ENCODE measurements at regions not wholly inside any gene's neighbourhood (a gene's known extent, or its start where the extent isn't known, plus 50 kb on each side); places are given as distances from the start of the nearest gene placed in this dataset.

DNA sequence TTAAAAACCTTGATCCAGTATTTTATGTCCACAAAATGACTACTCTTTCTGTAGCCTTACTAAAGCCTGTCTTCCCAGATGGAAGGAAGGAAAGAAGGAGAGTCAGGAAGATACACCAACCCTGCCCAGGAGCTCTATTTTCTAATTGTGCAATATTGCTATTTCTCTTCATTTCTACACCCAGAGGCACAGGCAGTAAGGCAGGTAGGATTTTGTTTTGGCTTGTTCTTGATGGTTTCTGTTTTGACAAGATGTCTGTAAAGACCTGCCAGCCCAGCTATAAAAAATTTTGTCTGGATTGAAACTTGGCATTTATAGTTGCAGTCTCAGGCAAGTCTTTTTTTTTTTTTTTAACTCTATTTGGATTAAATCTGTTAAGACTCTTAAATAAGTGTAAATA, 587.5 kb upstream of the ARID1B start:
- Mint-ChIP-seq H3K36me3 (ENCODE audit: low read depth) (no peaks in the 10 kb centered on the region; the same call in 2 of the 3 replicates), H3K27ac (no peak overlapping the region), H3K4me3 (no peak overlapping the region), H3K27me3 (ENCODE audit: insufficient read depth, low read depth, poor library complexity) (no peaks in the 10 kb centered on the region), H3K4me1 (peaks cover 15% of the 10 kb centered on the region), H3K9me3 (no peaks in the 10 kb centered on the region)
- no peaks in the 10 kb centered on the region; the same call in 1 of the 2 replicates for H3K36me3 ChIP-seq (ENCODE audit: insufficient read depth)
- no peak overlapping the region for H3K4me3 ChIP-seq
- no peaks in the 10 kb centered on the region for H3K79me2 ChIP-seq (replicated peaks; ENCODE audit: insufficient read depth)
- ATAC-seq (no peak), DNase-seq (ENCODE audit: low spot score) (no peak)
- H3K27me3 ChIP-seq (ENCODE audit: insufficient read depth): no peaks in the 10 kb centered on the region
- no peaks in the 10 kb centered on the region for H3F3A ChIP-seq (replicated peaks; ENCODE audit: low read depth)
- H4K20me1 ChIP-seq (replicated peaks; ENCODE audit: insufficient read depth): no peaks in the 10 kb centered on the region
- no peaks in the 10 kb centered on the region for H3K9me2 ChIP-seq (ENCODE audit: insufficient read depth)
- H2AFZ ChIP-seq: no peak overlapping the region
- no peak overlapping the region for H3K27ac ChIP-seq (ENCODE audit: low read depth)
- H3K4me2 ChIP-seq: no peak overlapping the region
- peaks cover 13% of the 10 kb centered on the region for H3K4me1 ChIP-seq (ENCODE audit: insufficient read depth)
- TF ChIP-seq POLR2AphosphoS5 (IDR thresholded peaks at IDR 0.05; ENCODE audit: low read depth) (no peak), CTCF (conservative IDR thresholded peaks at IDR 0.05; ENCODE audit: low read depth in 2 of 2) (no peak), CREB1 (CRISPR knock-in tag; IDR thresholded peaks at IDR 0.05; ENCODE audit: low read depth) (no peak), ZNF331 (CRISPR knock-in tag; IDR thresholded peaks at IDR 0.05; ENCODE audit: low read depth) (no peak), EZH2phosphoT487 (IDR thresholded peaks at IDR 0.05; ENCODE audit: unreplicated experiment) (no peak), NANOG (IDR thresholded peaks at IDR 0.05; ENCODE audit: borderline replicate concordance) (no peak)
- TF ChIP-seq, protein P1, sequence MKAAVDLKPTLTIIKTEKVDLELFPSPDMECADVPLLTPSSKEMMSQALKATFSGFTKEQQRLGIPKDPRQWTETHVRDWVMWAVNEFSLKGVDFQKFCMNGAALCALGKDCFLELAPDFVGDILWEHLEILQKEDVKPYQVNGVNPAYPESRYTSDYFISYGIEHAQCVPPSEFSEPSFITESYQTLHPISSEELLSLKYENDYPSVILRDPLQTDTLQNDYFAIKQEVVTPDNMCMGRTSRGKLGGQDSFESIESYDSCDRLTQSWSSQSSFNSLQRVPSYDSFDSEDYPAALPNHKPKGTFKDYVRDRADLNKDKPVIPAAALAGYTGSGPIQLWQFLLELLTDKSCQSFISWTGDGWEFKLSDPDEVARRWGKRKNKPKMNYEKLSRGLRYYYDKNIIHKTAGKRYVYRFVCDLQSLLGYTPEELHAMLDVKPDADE (IDR thresholded peaks at IDR 0.05): no peak
- TF ChIP-seq, protein P2, sequence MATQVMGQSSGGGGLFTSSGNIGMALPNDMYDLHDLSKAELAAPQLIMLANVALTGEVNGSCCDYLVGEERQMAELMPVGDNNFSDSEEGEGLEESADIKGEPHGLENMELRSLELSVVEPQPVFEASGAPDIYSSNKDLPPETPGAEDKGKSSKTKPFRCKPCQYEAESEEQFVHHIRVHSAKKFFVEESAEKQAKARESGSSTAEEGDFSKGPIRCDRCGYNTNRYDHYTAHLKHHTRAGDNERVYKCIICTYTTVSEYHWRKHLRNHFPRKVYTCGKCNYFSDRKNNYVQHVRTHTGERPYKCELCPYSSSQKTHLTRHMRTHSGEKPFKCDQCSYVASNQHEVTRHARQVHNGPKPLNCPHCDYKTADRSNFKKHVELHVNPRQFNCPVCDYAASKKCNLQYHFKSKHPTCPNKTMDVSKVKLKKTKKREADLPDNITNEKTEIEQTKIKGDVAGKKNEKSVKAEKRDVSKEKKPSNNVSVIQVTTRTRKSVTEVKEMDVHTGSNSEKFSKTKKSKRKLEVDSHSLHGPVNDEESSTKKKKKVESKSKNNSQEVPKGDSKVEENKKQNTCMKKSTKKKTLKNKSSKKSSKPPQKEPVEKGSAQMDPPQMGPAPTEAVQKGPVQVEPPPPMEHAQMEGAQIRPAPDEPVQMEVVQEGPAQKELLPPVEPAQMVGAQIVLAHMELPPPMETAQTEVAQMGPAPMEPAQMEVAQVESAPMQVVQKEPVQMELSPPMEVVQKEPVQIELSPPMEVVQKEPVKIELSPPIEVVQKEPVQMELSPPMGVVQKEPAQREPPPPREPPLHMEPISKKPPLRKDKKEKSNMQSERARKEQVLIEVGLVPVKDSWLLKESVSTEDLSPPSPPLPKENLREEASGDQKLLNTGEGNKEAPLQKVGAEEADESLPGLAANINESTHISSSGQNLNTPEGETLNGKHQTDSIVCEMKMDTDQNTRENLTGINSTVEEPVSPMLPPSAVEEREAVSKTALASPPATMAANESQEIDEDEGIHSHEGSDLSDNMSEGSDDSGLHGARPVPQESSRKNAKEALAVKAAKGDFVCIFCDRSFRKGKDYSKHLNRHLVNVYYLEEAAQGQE (IDR thresholded peaks at IDR 0.05; ENCODE audit: unreplicated experiment): no peak

DNA sequence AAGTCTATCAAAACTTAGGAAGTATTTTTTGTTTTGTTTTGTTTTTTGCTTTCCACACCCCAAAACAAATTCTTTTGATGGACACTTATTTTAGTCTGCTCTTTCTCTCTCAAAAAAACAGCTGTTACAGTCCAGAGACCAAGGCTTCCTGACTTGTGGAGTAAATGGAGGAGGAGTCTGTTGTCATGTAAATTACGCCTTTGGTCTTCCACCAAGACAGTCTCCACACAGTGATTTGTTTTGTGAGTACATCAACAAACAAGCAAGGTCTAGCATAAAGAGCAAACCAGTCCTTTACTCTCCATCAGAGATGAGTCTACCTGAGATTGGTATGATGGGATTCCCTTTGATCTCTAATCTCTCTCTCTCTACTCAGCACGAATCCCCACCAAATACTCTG, 588.0 kb upstream of the ARID1B start:
- H3K4me1 Mint-ChIP-seq: peaks cover 15% of the 10 kb centered on the region
- no peak overlapping the region for H3K27ac Mint-ChIP-seq
- no peaks in the 10 kb centered on the region; the same call in 1 of the 3 replicates for H3K36me3 Mint-ChIP-seq (ENCODE audit: low read depth)
- Histone ChIP-seq H3K4me2 (no peak overlapping the region), H3K27ac (ENCODE audit: low read depth) (no peak overlapping the region), H3K27me3 (ENCODE audit: insufficient read depth) (no peaks in the 10 kb centered on the region), H4K20me1 (replicated peaks; ENCODE audit: insufficient read depth) (no peaks in the 10 kb centered on the region), H3K79me2 (replicated peaks; ENCODE audit: insufficient read depth) (no peaks in the 10 kb centered on the region), H3K36me3 (ENCODE audit: insufficient read depth) (no peaks in the 10 kb centered on the region; the same call in 1 of the 2 replicates), H3K4me3 (no peak overlapping the region), H3K4me1 (ENCODE audit: insufficient read depth) (peaks cover 13% of the 10 kb centered on the region), H3K9me2 (ENCODE audit: insufficient read depth) (no peaks in the 10 kb centered on the region), H3F3A (replicated peaks; ENCODE audit: low read depth) (no peaks in the 10 kb centered on the region), H2AFZ (no peak overlapping the region)
- DNase-seq (ENCODE audit: low spot score) (peak; percentile 36), ATAC-seq (peak; percentile 77)
- no peak overlapping the region for H3K4me3 Mint-ChIP-seq
- H3K27me3 Mint-ChIP-seq (ENCODE audit: insufficient read depth, low read depth, poor library complexity): no peaks in the 10 kb centered on the region
- no peaks in the 10 kb centered on the region for H3K9me3 Mint-ChIP-seq
- no peak for TF ChIP-seq ZNF331 (CRISPR knock-in tag; IDR thresholded peaks at IDR 0.05; ENCODE audit: low read depth)
- TF ChIP-seq, protein P2 (IDR thresholded peaks at IDR 0.05; ENCODE audit: unreplicated experiment): no peak
- no peak for TF ChIP-seq ZNF114 (CRISPR knock-in tag; IDR thresholded peaks at IDR 0.05)

Measured in GM23338 (cell line).